Activated CD4-positive, alpha-beta T cell treated with anti-CD3 and anti-CD28 coated beads, Interleukin-2, Interleukin-6, amounts not matched to agents 100 ng/mL and 50 ng/mL, durations not matched to agents 16 hours and 8 hours (primary cell): ENCODE measurements at regions not wholly inside any gene's neighbourhood (a gene's known extent, or its start where the extent isn't known, plus 50 kb on each side); places are given as distances from the start of the nearest gene placed in this dataset.

Source experiments
- DNase-seq: peaks from one replicate; pipeline ENCODE4 v3.0.0-alpha.2; 2020

GRCh38 chr20:55782912-55783253 lies 222.4 kb downstream of the CBLN4 start:
- no peak for DNase-seq

- no peak for DNase-seq
Observed at GRCh38 chr20:55782224-55782911, 223.0 kb downstream of the CBLN4 start.

GRCh38 chr20:55778796-55779195 lies 226.5 kb downstream of the CBLN4 start:
- DNase-seq = no peak

GRCh38 chr20:55777641-55778040 lies 227.7 kb downstream of the CBLN4 start:
- DNase-seq = no peak

- no peak for DNase-seq
Observed at GRCh38 chr20:55776176-55776575, 229.1 kb downstream of the CBLN4 start.

- no peak for DNase-seq
Observed at GRCh38 chr20:55774628-55775027, 230.7 kb downstream of the CBLN4 start.

GRCh38 chr20:55761797-55762196 lies 243.5 kb downstream of the CBLN4 start:
- no peak for DNase-seq

- DNase-seq = no peak
Observed at GRCh38 chr20:55761100-55761499, 244.2 kb downstream of the CBLN4 start.

GRCh38 chr20:55760586-55760985 lies 244.7 kb downstream of the CBLN4 start:
- no peak for DNase-seq

GRCh38 chr20:55755861-55756260 lies 249.5 kb downstream of the CBLN4 start:
- DNase-seq = no peak

GRCh38 chr20:55755411-55755810 lies 249.9 kb downstream of the CBLN4 start:
- no peak for DNase-seq

- no peak for DNase-seq
Observed at GRCh38 chr20:55746723-55747122, 258.6 kb downstream of the CBLN4 start.

- no peak for DNase-seq
Observed at GRCh38 chr20:55745840-55746239, 259.5 kb downstream of the CBLN4 start.

- no peak for DNase-seq
Observed at GRCh38 chr20:55744896-55745295, 260.4 kb downstream of the CBLN4 start.

- no peak for DNase-seq
Observed at GRCh38 chr20:55741801-55742200, 263.5 kb downstream of the CBLN4 start.

GRCh38 chr20:55740076-55740475 lies 265.2 kb downstream of the CBLN4 start:
- no peak for DNase-seq

GRCh38 chr20:55730321-55730720 lies 275.0 kb downstream of the CBLN4 start:
- no peak for DNase-seq

- DNase-seq = no peak
Observed at GRCh38 chr20:55714736-55715135, 290.6 kb downstream of the CBLN4 start.

- DNase-seq = no peak
Observed at GRCh38 chr20:55714082-55714481, 291.2 kb downstream of the CBLN4 start.

GRCh38 chr20:55704458-55704857 lies 300.9 kb downstream of the CBLN4 start:
- no peak for DNase-seq

GRCh38 chr20:55701467-55701866 lies 303.9 kb downstream of the CBLN4 start:
- DNase-seq = no peak

GRCh38 chr20:55696520-55696919 lies 308.8 kb downstream of the CBLN4 start:
- no peak for DNase-seq

- no peak for DNase-seq
Observed at GRCh38 chr20:55693641-55694040, 311.7 kb downstream of the CBLN4 start.

GRCh38 chr20:55685841-55686240 lies 319.5 kb downstream of the CBLN4 start:
- no peak for DNase-seq

GRCh38 chr20:55685425-55685824 lies 319.9 kb downstream of the CBLN4 start:
- no peak for DNase-seq

- no peak for DNase-seq
Observed at GRCh38 chr20:55684578-55684977, 320.7 kb downstream of the CBLN4 start.
